Loucy (cell line): ENCODE measurements at regions not wholly inside any gene's neighbourhood (a gene's known extent, or its start where the extent isn't known, plus 50 kb on each side); places are given as distances from the start of the nearest gene placed in this dataset.

Experiments
- H2AFZ ChIP-seq: fragments of 200-600 bp; sonication (generic); 2 replicates; pipeline ENCODE4 v1.6.0; 2016; ENCODE audit warnings: antibody characterized with exemption, mild to moderate bottlenecking, low read length, moderate library complexity
- H3F3A ChIP-seq: fragments of 200-600 bp; 2 replicates; pipeline ENCODE4 v1.6.0; 2016; ENCODE audit warnings: antibody characterized with exemption, low read depth, mild to moderate bottlenecking
- H3K27me3 ChIP-seq: fragments of 200-600 bp; sonication (generic); 2 replicates; pipeline ENCODE4 v1.6.1; 2014; ENCODE audit warnings: low read length, mild to moderate bottlenecking; ENCODE audit not compliant: insufficient read depth, poor library complexity, severe bottlenecking
- H3K36me3 ChIP-seq: fragments of 200-600 bp; sonication (generic); 2 replicates; pipeline ENCODE4 v1.6.1; 2016; ENCODE audit warnings: low read length; ENCODE audit not compliant: insufficient read depth
- H3K4me1 ChIP-seq: fragments of 200-600 bp; sonication (generic); 2 replicates; pipeline ENCODE4 v1.5.1; 2014; ENCODE audit warnings: low read length, mild to moderate bottlenecking; ENCODE audit not compliant: insufficient read depth, poor library complexity, severe bottlenecking
- H3K4me2 ChIP-seq: fragments of 200-600 bp; sonication (generic); 2 replicates; pipeline ENCODE4 v1.6.0; 2014; ENCODE audit warnings: antibody characterized with exemption, low read length, low read depth, mild to moderate bottlenecking; ENCODE audit not compliant: poor library complexity, severe bottlenecking
- H3K4me3 ChIP-seq: fragments of 200-600 bp; sonication (generic); 2 replicates; pipeline ENCODE4 v1.5.1; 2014; ENCODE audit warnings: low read length, mild to moderate bottlenecking, mixed read lengths; ENCODE audit not compliant: poor library complexity, severe bottlenecking
- H3K79me2 ChIP-seq: fragments of 200-600 bp; sonication (generic); 2 replicates; pipeline ENCODE4 v1.6.1; 2014; ENCODE audit warnings: low read length; ENCODE audit not compliant: insufficient read depth
- H3K9ac ChIP-seq: fragments of 200-600 bp; sonication (generic); 2 replicates; pipeline ENCODE4 v1.6.0; 2014; ENCODE audit warnings: mild to moderate bottlenecking, low read depth, low read length, moderate library complexity; ENCODE audit not compliant: poor library complexity, severe bottlenecking
- H3K9me2 ChIP-seq: fragments of 200-600 bp; sonication (generic); replicated peaks from 2 replicates; pipeline ENCODE4 v1.6.1; 2016; ENCODE audit warnings: low read depth, low read length, mixed read lengths
- H3K9me3 ChIP-seq: fragments of 200-600 bp; sonication (generic); 2 replicates; pipeline ENCODE4 v1.6.1; 2014; ENCODE audit warnings: mild to moderate bottlenecking, antibody characterized with exemption, low read length, low read depth; ENCODE audit not compliant: insufficient read depth
- H4K20me1 ChIP-seq: fragments of 200-600 bp; sonication (generic); 2 replicates; pipeline ENCODE4 v1.6.0; 2014; ENCODE audit warnings: antibody characterized with exemption, low read length, mild to moderate bottlenecking; ENCODE audit not compliant: insufficient read depth, poor library complexity, severe bottlenecking
- CTCF ChIP-seq: fragments of 200-600 bp; sonication (generic); conservative IDR thresholded peaks from 2 replicates; pipeline ENCODE4 v1.5.1; 2014; ENCODE audit warnings: mild to moderate bottlenecking, antibody characterized with exemption, low read length
- EZH2phosphoT487 ChIP-seq: fragments of 200-600 bp; IDR thresholded peaks from 2 replicates; pipeline ENCODE4 v1.6.1; 2018; ENCODE audit warnings: antibody characterized with exemption, mild to moderate bottlenecking, moderate library complexity, borderline replicate concordance

- Histone ChIP-seq H3K4me1 (no peaks in the 10 kb centered on the region), H3K27me3 (peaks cover 7% of the 10 kb centered on the region), H3K4me3 (no peak overlapping the region), H3K79me2 (no peaks in the 10 kb centered on the region), H3K36me3 (no peaks in the 10 kb centered on the region), H3K4me2 (no peak overlapping the region), H4K20me1 (no peaks in the 10 kb centered on the region), H2AFZ (no peak overlapping the region), H3K9me3 (no peaks in the 10 kb centered on the region), H3F3A (no peaks in the 10 kb centered on the region), H3K9ac (no peak overlapping the region), H3K9me2 (no peaks in the 10 kb centered on the region)
- no peak for TF ChIP-seq EZH2phosphoT487
- TF ChIP-seq CTCF, result no peak
These were observed 54.0 kb upstream of the SYT6 start for GRCh38 chr1:114207635-114208034.

GRCh38 chr1:114206392-114206791 lies 52.7 kb upstream of the SYT6 start:
- Histone ChIP-seq H3K4me1 (no peaks in the 10 kb centered on the region), H3K79me2 (no peaks in the 10 kb centered on the region), H3K4me2 (no peak overlapping the region), H3K36me3 (no peaks in the 10 kb centered on the region), H3K4me3 (no peak overlapping the region), H4K20me1 (no peaks in the 10 kb centered on the region), H3K9me3 (no peaks in the 10 kb centered on the region), H2AFZ (no peak overlapping the region), H3K9me2 (no peaks in the 10 kb centered on the region), H3K9ac (no peak overlapping the region), H3K27me3 (peaks cover 7% of the 10 kb centered on the region), H3F3A (no peaks in the 10 kb centered on the region)
- no peak for TF ChIP-seq CTCF
- TF ChIP-seq EZH2phosphoT487, result no peak

- no peaks in the 10 kb centered on the region for H3F3A ChIP-seq
- no peaks in the 10 kb centered on the region for H3K79me2 ChIP-seq
- no peak overlapping the region for H3K4me2 ChIP-seq
- H2AFZ ChIP-seq, result no peak overlapping the region
- no peak overlapping the region for H3K9ac ChIP-seq
- H3K4me3 ChIP-seq, result no peak overlapping the region
- TF ChIP-seq CTCF (no peak), EZH2phosphoT487 (no peak)
- H3K36me3 ChIP-seq, result no peaks in the 10 kb centered on the region
- no peaks in the 10 kb centered on the region for H4K20me1 ChIP-seq
- no peaks in the 10 kb centered on the region for H3K4me1 ChIP-seq
- H3K9me2 ChIP-seq, result no peaks in the 10 kb centered on the region
- peaks cover 6% of the 10 kb centered on the region for H3K27me3 ChIP-seq
- no peaks in the 10 kb centered on the region for H3K9me3 ChIP-seq
These were observed 50.0 kb upstream of the SYT6 start for GRCh38 chr1:114203595-114204128.
